HEK293 (cell line): ENCODE measurements at regions not wholly inside any gene's neighbourhood (a gene's known extent, or its start where the extent isn't known, plus 50 kb on each side); places are given as distances from the start of the nearest gene placed in this dataset.

Experiments
- KLF8 ChIP-seq: fragments of 450-650 bp; formaldehyde crosslinking; IDR thresholded peaks from 2 replicates; pipeline ENCODE4 v1.5.1; 2016; ENCODE audit warnings: missing biosample characterization, missing genetic modification characterization
- ZBTB6 ChIP-seq: fragments of 450-650 bp; formaldehyde crosslinking; IDR thresholded peaks from 2 replicates; pipeline ENCODE4 v1.5.1; 2017; ENCODE audit warnings: missing biosample characterization, missing genetic modification characterization
- ZNF10 ChIP-seq: fragments of 450-650 bp; formaldehyde crosslinking; IDR thresholded peaks from 2 replicates; pipeline ENCODE4 v1.5.1; 2017; ENCODE audit warnings: missing biosample characterization, missing genetic modification characterization
- ZNF121 ChIP-seq: fragments of 450-650 bp; formaldehyde crosslinking; IDR thresholded peaks from 2 replicates; pipeline ENCODE4 v1.5.1; 2016; ENCODE audit warnings: missing biosample characterization, missing genetic modification characterization
- ZNF211 ChIP-seq: fragments of 450-650 bp; formaldehyde crosslinking; IDR thresholded peaks from 2 replicates; pipeline ENCODE4 v1.5.1; 2016; ENCODE audit warnings: low read depth, missing biosample characterization, missing genetic modification characterization
- ZNF324 ChIP-seq: fragments of 450-650 bp; formaldehyde crosslinking; IDR thresholded peaks from 2 replicates; pipeline ENCODE4 v1.5.1; 2016; ENCODE audit warnings: missing biosample characterization, missing genetic modification characterization
- ZNF660 ChIP-seq: fragments of 450-650 bp; IDR thresholded peaks from 2 replicates; pipeline ENCODE4 v1.5.1; 2018; ENCODE audit warnings: missing biosample characterization, mild to moderate bottlenecking, missing genetic modification characterization
- TF ChIP-seq, protein P1 (sequence below): fragments of 450-650 bp; formaldehyde crosslinking; IDR thresholded peaks from 2 replicates; pipeline ENCODE4 v1.5.1; 2016; ENCODE audit warnings: missing biosample characterization, missing genetic modification characterization
- TF ChIP-seq, protein P2 (sequence below): fragments of 450-650 bp; formaldehyde crosslinking; IDR thresholded peaks from 2 replicates; pipeline ENCODE4 v1.5.1; 2016; ENCODE audit warnings: missing biosample characterization, missing genetic modification characterization
- TF ChIP-seq, protein P3 (sequence below): fragments of 450-650 bp; formaldehyde crosslinking; IDR thresholded peaks from 2 replicates; pipeline ENCODE4 v1.5.1; 2016; ENCODE audit warnings: missing biosample characterization, missing genetic modification characterization
- TF ChIP-seq, protein P4 (sequence below): IDR thresholded peaks from 2 replicates; pipeline ENCODE4 v1.6.1; 2011; ENCODE audit warnings: mild to moderate bottlenecking, low read depth, low read length, borderline replicate concordance

DNA sequence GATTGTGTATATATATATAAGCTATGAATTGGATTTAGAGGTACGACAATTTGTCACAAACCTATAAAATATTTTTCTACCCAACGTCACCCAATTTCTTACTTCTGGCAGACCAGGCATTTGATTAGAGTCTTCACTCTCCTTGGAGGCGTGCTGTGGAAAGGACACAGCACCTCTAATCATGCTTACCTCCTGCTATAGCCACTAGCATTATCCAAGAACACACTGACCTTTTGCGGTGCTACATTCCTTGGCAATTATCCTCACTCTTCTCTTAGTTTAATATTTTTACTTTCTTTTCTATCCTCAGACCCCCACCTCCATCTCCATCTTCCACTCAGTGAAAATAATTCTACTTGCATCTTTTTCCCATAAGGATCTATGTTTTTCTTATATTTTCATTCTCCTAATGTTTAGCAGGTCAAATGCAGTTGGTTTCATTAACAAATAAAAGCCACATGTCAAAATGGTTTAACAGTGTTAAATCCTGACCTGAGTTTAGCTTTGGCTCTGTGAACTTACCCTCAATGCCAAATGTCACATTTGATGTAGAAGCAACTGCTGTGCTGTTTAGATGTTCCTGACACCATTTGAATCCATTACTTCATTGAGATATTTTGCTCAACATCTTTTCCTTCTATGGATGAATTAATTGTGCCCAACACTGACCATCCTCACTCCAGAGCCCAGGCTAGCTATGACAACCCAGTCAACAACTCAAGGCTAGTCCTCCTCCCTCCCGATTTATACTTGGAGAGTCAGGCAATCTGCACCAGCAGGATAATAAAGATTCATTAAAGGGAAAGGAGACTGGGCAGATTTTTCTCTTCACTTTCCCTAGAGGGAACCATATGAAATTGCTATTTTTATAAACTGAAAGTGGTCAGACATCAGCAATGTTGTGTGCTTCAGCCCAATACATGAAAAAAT, 240.5 kb downstream of the MREG start:
- TF ChIP-seq KLF8 (tag by site-specific recombination) (no peak), ZNF324 (tag by site-specific recombination) (no peak), ZNF121 (tag by site-specific recombination) (no peak), ZNF660 (no peak), ZNF211 (tag by site-specific recombination) (no peak), ZBTB6 (tag by site-specific recombination) (no peak), ZNF10 (tag by site-specific recombination) (no peak)
- TF ChIP-seq, protein P1, sequence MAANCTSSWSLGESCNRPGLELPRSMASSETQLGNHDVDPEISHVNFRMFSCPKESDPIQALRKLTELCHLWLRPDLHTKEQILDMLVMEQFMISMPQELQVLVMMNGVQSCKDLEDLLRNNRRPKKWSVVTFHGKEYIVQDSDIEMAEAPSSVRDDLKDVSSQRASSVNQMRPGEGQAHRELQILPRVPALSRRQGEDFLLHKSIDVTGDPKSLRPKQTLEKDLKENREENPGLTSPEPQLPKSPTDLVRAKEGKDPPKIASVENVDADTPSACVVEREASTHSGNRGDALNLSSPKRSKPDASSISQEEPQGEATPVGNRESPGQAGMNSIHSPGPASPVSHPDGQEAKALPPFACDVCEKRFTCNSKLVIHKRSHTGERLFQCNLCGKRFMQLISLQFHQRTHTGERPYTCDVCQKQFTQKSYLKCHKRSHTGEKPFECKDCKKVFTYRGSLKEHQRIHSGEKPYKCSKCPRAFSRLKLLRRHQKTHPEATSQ (tag by site-specific recombination) = no peak
- TF ChIP-seq, protein P2, sequence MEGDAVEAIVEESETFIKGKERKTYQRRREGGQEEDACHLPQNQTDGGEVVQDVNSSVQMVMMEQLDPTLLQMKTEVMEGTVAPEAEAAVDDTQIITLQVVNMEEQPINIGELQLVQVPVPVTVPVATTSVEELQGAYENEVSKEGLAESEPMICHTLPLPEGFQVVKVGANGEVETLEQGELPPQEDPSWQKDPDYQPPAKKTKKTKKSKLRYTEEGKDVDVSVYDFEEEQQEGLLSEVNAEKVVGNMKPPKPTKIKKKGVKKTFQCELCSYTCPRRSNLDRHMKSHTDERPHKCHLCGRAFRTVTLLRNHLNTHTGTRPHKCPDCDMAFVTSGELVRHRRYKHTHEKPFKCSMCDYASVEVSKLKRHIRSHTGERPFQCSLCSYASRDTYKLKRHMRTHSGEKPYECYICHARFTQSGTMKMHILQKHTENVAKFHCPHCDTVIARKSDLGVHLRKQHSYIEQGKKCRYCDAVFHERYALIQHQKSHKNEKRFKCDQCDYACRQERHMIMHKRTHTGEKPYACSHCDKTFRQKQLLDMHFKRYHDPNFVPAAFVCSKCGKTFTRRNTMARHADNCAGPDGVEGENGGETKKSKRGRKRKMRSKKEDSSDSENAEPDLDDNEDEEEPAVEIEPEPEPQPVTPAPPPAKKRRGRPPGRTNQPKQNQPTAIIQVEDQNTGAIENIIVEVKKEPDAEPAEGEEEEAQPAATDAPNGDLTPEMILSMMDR (tag by site-specific recombination) = no peak
- TF ChIP-seq, protein P3, sequence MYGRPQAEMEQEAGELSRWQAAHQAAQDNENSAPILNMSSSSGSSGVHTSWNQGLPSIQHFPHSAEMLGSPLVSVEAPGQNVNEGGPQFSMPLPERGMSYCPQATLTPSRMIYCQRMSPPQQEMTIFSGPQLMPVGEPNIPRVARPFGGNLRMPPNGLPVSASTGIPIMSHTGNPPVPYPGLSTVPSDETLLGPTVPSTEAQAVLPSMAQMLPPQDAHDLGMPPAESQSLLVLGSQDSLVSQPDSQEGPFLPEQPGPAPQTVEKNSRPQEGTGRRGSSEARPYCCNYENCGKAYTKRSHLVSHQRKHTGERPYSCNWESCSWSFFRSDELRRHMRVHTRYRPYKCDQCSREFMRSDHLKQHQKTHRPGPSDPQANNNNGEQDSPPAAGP = no peak
- TF ChIP-seq, protein P4, sequence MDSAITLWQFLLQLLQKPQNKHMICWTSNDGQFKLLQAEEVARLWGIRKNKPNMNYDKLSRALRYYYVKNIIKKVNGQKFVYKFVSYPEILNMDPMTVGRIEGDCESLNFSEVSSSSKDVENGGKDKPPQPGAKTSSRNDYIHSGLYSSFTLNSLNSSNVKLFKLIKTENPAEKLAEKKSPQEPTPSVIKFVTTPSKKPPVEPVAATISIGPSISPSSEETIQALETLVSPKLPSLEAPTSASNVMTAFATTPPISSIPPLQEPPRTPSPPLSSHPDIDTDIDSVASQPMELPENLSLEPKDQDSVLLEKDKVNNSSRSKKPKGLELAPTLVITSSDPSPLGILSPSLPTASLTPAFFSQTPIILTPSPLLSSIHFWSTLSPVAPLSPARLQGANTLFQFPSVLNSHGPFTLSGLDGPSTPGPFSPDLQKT = no peak
